Uterus (tissue), 3 donors: ENCODE measurements at regions not wholly inside any gene's neighbourhood (a gene's known extent, or its start where the extent isn't known, plus 50 kb on each side); places are given as distances from the start of the nearest gene placed in this dataset.

Experiments used
- DNase-seq, 2 donors: peaks; one replicate each; pipeline ENCODE4 v3.0.0-alpha.2; 2019 to 2020
- H3K27ac ChIP-seq, 2 donors: fragments of 200-600 bp; sonication (generic); 1 replicate in 1 of 2; 2 replicates in 1 of 2; pipeline ENCODE4 v1.5.1; 2016 to 2018
- H3K27me3 ChIP-seq, 2 donors: fragments of 200-600 bp; sonication (generic); one replicate each; pipeline ENCODE4 v1.5.1; 2018 to 2019; ENCODE audit warnings: control low read depth in 1 of 2
- H3K36me3 ChIP-seq, 2 donors: fragments of 200-600 bp; sonication (generic); one replicate each; pipeline ENCODE4 v1.5.1; 2019; ENCODE audit warnings: control low read depth in 1 of 2
- H3K4me1 ChIP-seq, 2 donors: fragments of 200-600 bp; sonication (generic); one replicate each; pipeline ENCODE4 v1.5.1; 2018 to 2019; ENCODE audit warnings: control low read depth in 1 of 2
- H3K4me3 ChIP-seq, 2 donors: fragments of 200-600 bp; sonication (generic); 1 replicate in 1 of 2; 2 replicates in 1 of 2; pipeline ENCODE4 v1.5.1; 2018 to 2019; ENCODE audit warnings: mild to moderate bottlenecking in 1 of 2
- H3K9me3 ChIP-seq, 2 donors: fragments of 200-600 bp; sonication (generic); one replicate each; pipeline ENCODE4 v1.5.1; 2019; ENCODE audit warnings: control low read depth in 1 of 2
- CTCF ChIP-seq, 4 experiments: fragments of 200-600 bp in 2 of 4; fragments of 450-650 bp in 2 of 4; sonication (generic) in 2 of 4; IDR thresholded peaks; one replicate each; pipeline ENCODE4 v1.5.1; 2016 to 2019; ENCODE audit warnings: antibody characterized with exemption in 4 of 4, mild to moderate bottlenecking in 2 of 4, moderate library complexity in 1 of 4
- POLR2A ChIP-seq, 2 donors: fragments of 450-650 bp; IDR thresholded peaks; one replicate each; pipeline ENCODE4 v1.6.1; 2016; ENCODE audit warnings: antibody characterized with exemption in 2 of 2, mild to moderate bottlenecking in 1 of 2, moderate library complexity in 1 of 2
- intact Hi-C: fragments of 100-400 bp; cut with DNase I; formaldehyde crosslinking; loops from one replicate; pipeline ENCODE4 v1.15.1; 2023; ENCODE audit warnings: low total_unique reads
- donor health status: DM: yes; HTN: yes; CAD: no.

- H3K9me3 ChIP-seq: no peaks in the 10 kb centered on the region
- no peaks in the 10 kb centered on the region for H3K4me1 ChIP-seq
- H3K36me3 ChIP-seq: no peaks in the 10 kb centered on the region
- DNase-seq: no peak
- TF ChIP-seq POLR2A (IDR thresholded peaks at IDR 0.05) (no peak), CTCF (IDR thresholded peaks at IDR 0.05) (no peak)
- H3K4me3 ChIP-seq: no peak overlapping the region
- H3K27me3 ChIP-seq: no peaks in the 10 kb centered on the region
- intact Hi-C loops: no loop called here
- H3K27ac ChIP-seq: no peak overlapping the region
Measured at GRCh38 chr10:78649429-78649828, 419.3 kb upstream of the ZMIZ1 start.

- intact Hi-C loops: no loop called here
- H3K27ac ChIP-seq: no peak overlapping the region
- no peaks in the 10 kb centered on the region for H3K36me3 ChIP-seq
- H3K9me3 ChIP-seq: no peaks in the 10 kb centered on the region
- TF ChIP-seq CTCF (IDR thresholded peaks at IDR 0.05): no peak
- no peak for TF ChIP-seq POLR2A (IDR thresholded peaks at IDR 0.05)
- DNase-seq: no peak
- no peaks in the 10 kb centered on the region for H3K4me1 ChIP-seq
- H3K4me3 ChIP-seq: no peak overlapping the region
- H3K27me3 ChIP-seq: no peaks in the 10 kb centered on the region
Measured at GRCh38 chr10:78650122-78650521, 418.6 kb upstream of the ZMIZ1 start.

- no peaks in the 10 kb centered on the region for H3K4me1 ChIP-seq
- intact Hi-C loops: no loop called here
Measured at GRCh38 chr10:78651287-78651686, 417.5 kb upstream of the ZMIZ1 start.

GRCh38 chr10:78653555-78653954 lies 415.2 kb upstream of the ZMIZ1 start:
- DNase-seq: no peak
- intact Hi-C loops: no loop called here
- H3K27ac ChIP-seq: no peak overlapping the region

More at GRCh38 chr10:78651287-78651686, 417.5 kb upstream of the ZMIZ1 start:
- TF ChIP-seq POLR2A (IDR thresholded peaks at IDR 0.05): no peak
- no peak for TF ChIP-seq CTCF (IDR thresholded peaks at IDR 0.05)
- H3K4me3 ChIP-seq: no peak overlapping the region
- no peaks in the 10 kb centered on the region for H3K9me3 ChIP-seq
- no peak overlapping the region for H3K27ac ChIP-seq
- no peaks in the 10 kb centered on the region for H3K27me3 ChIP-seq
- DNase-seq: no peak
- H3K36me3 ChIP-seq: no peaks in the 10 kb centered on the region

DNA sequence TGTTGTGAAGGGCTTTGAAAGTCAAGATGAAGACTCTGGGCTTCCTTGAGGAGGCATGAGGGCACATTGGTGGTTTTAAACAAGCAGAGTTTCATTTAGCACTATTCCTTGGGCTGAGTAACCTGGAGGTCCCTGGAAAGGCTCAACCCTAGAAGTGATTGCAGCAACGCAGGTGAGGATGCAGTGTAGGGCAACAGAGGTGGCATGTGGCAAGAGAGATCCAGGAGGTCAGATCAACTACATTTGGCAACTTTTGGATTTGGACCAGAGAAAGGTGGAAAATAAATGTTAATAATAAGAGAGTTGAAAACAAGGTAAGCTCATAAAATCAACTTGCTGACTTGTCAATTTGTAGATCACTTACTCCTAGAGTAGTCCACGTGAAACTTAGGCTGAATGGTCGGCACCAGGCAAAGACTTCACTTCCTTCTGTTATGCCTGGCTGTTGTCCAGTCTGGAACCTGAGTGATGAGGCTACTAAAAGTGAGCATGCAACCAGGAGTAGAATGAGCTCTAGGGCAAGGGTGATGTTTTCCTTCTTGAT lies 414.6 kb upstream of the ZMIZ1 start:
- no peak overlapping the region for H3K4me3 ChIP-seq
- intact Hi-C loops: no loop called here
- TF ChIP-seq CTCF (IDR thresholded peaks at IDR 0.05): no peak
- no peak for TF ChIP-seq POLR2A (IDR thresholded peaks at IDR 0.05)
- no peak overlapping the region for H3K27ac ChIP-seq
- H3K4me1 ChIP-seq: no peaks in the 10 kb centered on the region
- H3K27me3 ChIP-seq: no peaks in the 10 kb centered on the region
- no peaks in the 10 kb centered on the region for H3K36me3 ChIP-seq
- no peaks in the 10 kb centered on the region for H3K9me3 ChIP-seq
- DNase-seq: no peak

More at GRCh38 chr10:78653555-78653954, 415.2 kb upstream of the ZMIZ1 start:
- Histone ChIP-seq H3K36me3 (no peaks in the 10 kb centered on the region), H3K27me3 (no peaks in the 10 kb centered on the region), H3K9me3 (no peaks in the 10 kb centered on the region), H3K4me3 (no peak overlapping the region), H3K4me1 (no peaks in the 10 kb centered on the region)
- TF ChIP-seq CTCF (IDR thresholded peaks at IDR 0.05) (no peak), POLR2A (IDR thresholded peaks at IDR 0.05) (no peak)
